Vagina (tissue), 2 donors: ENCODE measurements at regions not wholly inside any gene's neighbourhood (a gene's known extent, or its start where the extent isn't known, plus 50 kb on each side); places are given as distances from the start of the nearest gene placed in this dataset.

Experiments used
- DNase-seq, 2 donors: peaks; one replicate each; pipeline ENCODE4 v3.0.0-alpha.2; 2017; ENCODE audit errors: extremely low spot score in 2 of 2
- H3K27ac ChIP-seq: fragments of 200-600 bp; sonication (generic); one replicate; pipeline ENCODE4 v1.5.1; 2019
- H3K27me3 ChIP-seq: fragments of 200-600 bp; sonication (generic); one replicate; pipeline ENCODE4 v1.5.1; 2019
- H3K36me3 ChIP-seq, 2 donors: fragments of 200-600 bp; sonication (generic); one replicate each; pipeline ENCODE4 v1.5.1; 2017 to 2019
- H3K4me1 ChIP-seq: fragments of 200-600 bp; sonication (generic); one replicate; pipeline ENCODE4 v1.5.1; 2019
- H3K4me3 ChIP-seq, 2 donors: fragments of 200-600 bp; sonication (generic); 1 replicate in 1 of 2; 2 replicates in 1 of 2; pipeline ENCODE4 v1.5.1; 2016 to 2019
- H3K9me3 ChIP-seq: fragments of 200-600 bp; sonication (generic); one replicate; pipeline ENCODE4 v1.5.1; 2019
- CTCF ChIP-seq, 3 experiments: fragments of 450-650 bp in 2 of 3; fragments of 200-600 bp in 1 of 3; sonication (generic) in 1 of 3; IDR thresholded peaks; one replicate each; pipeline ENCODE4 v1.5.1; 2017 to 2019; ENCODE audit warnings: antibody characterized with exemption in 3 of 3, mild to moderate bottlenecking in 2 of 3, moderate library complexity in 2 of 3
- POLR2A ChIP-seq, 2 donors: fragments of 450-650 bp; IDR thresholded peaks; one replicate each; pipeline ENCODE4 v1.6.1; 2017; ENCODE audit warnings: antibody characterized with exemption in 2 of 2, mild to moderate bottlenecking in 2 of 2, moderate library complexity in 2 of 2
- POLR2AphosphoS5 ChIP-seq, 2 donors: sonication (generic); formaldehyde crosslinking; IDR thresholded peaks; one replicate each; pipeline ENCODE4 v1.9.0; 2017; ENCODE audit warnings: antibody characterized with exemption in 2 of 2, mild to moderate bottlenecking in 2 of 2, low read depth in 1 of 2; ENCODE audit not compliant: insufficient read depth in 1 of 2
- intact Hi-C: fragments of 100-400 bp; cut with DNase I; formaldehyde crosslinking; loops from one replicate; pipeline ENCODE4 v1.15.1; 2023

- H3K4me1 ChIP-seq, result peaks cover 2% of the 10 kb centered on the region
- H3K27ac ChIP-seq, result no peak overlapping the region
- intact Hi-C loops, result no loop called here
- DNase-seq, result no peak
- no peak overlapping the region for H3K4me3 ChIP-seq
- TF ChIP-seq CTCF (IDR thresholded peaks at IDR 0.05) (no peak), POLR2A (IDR thresholded peaks at IDR 0.05) (no peak), POLR2AphosphoS5 (IDR thresholded peaks at IDR 0.05; ENCODE audit: insufficient read depth in 1 of 2, low read depth in 1 of 2) (no peak)
- no peaks in the 10 kb centered on the region for H3K36me3 ChIP-seq
- H3K27me3 ChIP-seq, result no peaks in the 10 kb centered on the region
- H3K9me3 ChIP-seq, result peaks cover 8% of the 10 kb centered on the region
Observed at GRCh38 chr2:150581717-150582472, 94.4 kb upstream of the RND3 start.

- H3K27ac ChIP-seq, result no peak overlapping the region
- intact Hi-C loops, result no loop called here
Observed at GRCh38 chr2:150578481-150578880, 91.0 kb upstream of the RND3 start.

GRCh38 chr2:150575861-150576260, 88.4 kb upstream of the RND3 start:
- H3K27me3 ChIP-seq, result no peaks in the 10 kb centered on the region
- intact Hi-C loops, result no loop called here
- H3K4me1 ChIP-seq, result peaks cover 1% of the 10 kb centered on the region
- DNase-seq, result no peak
- H3K36me3 ChIP-seq, result no peaks in the 10 kb centered on the region
- H3K27ac ChIP-seq, result no peak overlapping the region
- no peak overlapping the region for H3K4me3 ChIP-seq
- TF ChIP-seq CTCF (IDR thresholded peaks at IDR 0.05), result no peak
- no peak for TF ChIP-seq POLR2A (IDR thresholded peaks at IDR 0.05)
- no peak for TF ChIP-seq POLR2AphosphoS5 (IDR thresholded peaks at IDR 0.05; ENCODE audit: insufficient read depth in 1 of 2, low read depth in 1 of 2)
- H3K9me3 ChIP-seq, result peaks cover 8% of the 10 kb centered on the region

More at GRCh38 chr2:150578481-150578880, 91.0 kb upstream of the RND3 start:
- Histone ChIP-seq H3K27me3 (no peaks in the 10 kb centered on the region), H3K4me3 (no peak overlapping the region), H3K9me3 (peaks cover 8% of the 10 kb centered on the region), H3K36me3 (no peaks in the 10 kb centered on the region), H3K4me1 (no peaks in the 10 kb centered on the region)
- TF ChIP-seq POLR2AphosphoS5 (IDR thresholded peaks at IDR 0.05; ENCODE audit: insufficient read depth in 1 of 2, low read depth in 1 of 2) (no peak), CTCF (IDR thresholded peaks at IDR 0.05) (no peak), POLR2A (IDR thresholded peaks at IDR 0.05) (no peak)
- no peak for DNase-seq

GRCh38 chr2:150572961-150573395, 85.5 kb upstream of the RND3 start:
- TF ChIP-seq CTCF (IDR thresholded peaks at IDR 0.05), result no peak
- TF ChIP-seq POLR2AphosphoS5 (IDR thresholded peaks at IDR 0.05; ENCODE audit: insufficient read depth in 1 of 2, low read depth in 1 of 2), result no peak
- TF ChIP-seq POLR2A (IDR thresholded peaks at IDR 0.05), result no peak
- intact Hi-C loops, result no loop called here
- Histone ChIP-seq H3K27ac (no peak overlapping the region), H3K4me1 (peaks cover 5% of the 10 kb centered on the region), H3K9me3 (peaks cover under 1% of the 10 kb centered on the region), H3K27me3 (no peaks in the 10 kb centered on the region), H3K36me3 (no peaks in the 10 kb centered on the region), H3K4me3 (no peak overlapping the region)
- no peak for DNase-seq

GRCh38 chr2:150572194-150572766, 84.8 kb upstream of the RND3 start:
- no peaks in the 10 kb centered on the region for H3K27me3 ChIP-seq
- no peak overlapping the region for H3K4me3 ChIP-seq
- no peak for DNase-seq
- no peaks in the 10 kb centered on the region for H3K9me3 ChIP-seq
- H3K36me3 ChIP-seq, result no peaks in the 10 kb centered on the region
- no peak for TF ChIP-seq POLR2AphosphoS5 (IDR thresholded peaks at IDR 0.05; ENCODE audit: insufficient read depth in 1 of 2, low read depth in 1 of 2)
- no peak for TF ChIP-seq CTCF (IDR thresholded peaks at IDR 0.05)
- H3K27ac ChIP-seq, result no peak overlapping the region
- peaks cover 5% of the 10 kb centered on the region for H3K4me1 ChIP-seq
- intact Hi-C loops, result no loop called here
